ENCODE measurements at regions not wholly inside any gene's neighbourhood (a gene's known extent, or its start where the extent isn't known, plus 50 kb on each side); places are given as distances from the start of the nearest gene placed in this dataset.

- no peak for TF ChIP-seq EZH2phosphoT487 (IDR thresholded peaks at IDR 0.05; ENCODE audit: borderline replicate concordance, low read depth)
- TF ChIP-seq CTCF (IDR thresholded peaks at IDR 0.05), result no peak
- no peak for TF ChIP-seq REST (IDR thresholded peaks at IDR 0.05; ENCODE audit: low read depth, low read length)
- TF ChIP-seq FOXM1 (IDR thresholded peaks at IDR 0.05; ENCODE audit: low read depth), result no peak
- no peak for TF ChIP-seq POLR2AphosphoS5 (IDR thresholded peaks at IDR 0.05; ENCODE audit: low read depth, low read length)
These were observed 177.4 kb upstream of the IL15 start for GRCh38 chr4:141459020-141459419.

All from SK-N-SH (cell line).